ENCODE measurements at regions not wholly inside any gene's neighbourhood (a gene's known extent, or its start where the extent isn't known, plus 50 kb on each side); places are given as distances from the start of the nearest gene placed in this dataset.
"Not testable (repeated sequence)": the region's sequence is repeated elsewhere in the genome, so short reads cannot be mapped to it uniquely, and the experiment has no call there.

- H2BK5ac ChIP-seq (ENCODE audit: insufficient read length, low read length), result no peak overlapping the region
- no peaks in the 10 kb centered on the region for H3K79me1 ChIP-seq (ENCODE audit: insufficient read depth, low read depth, low read length, poor library complexity, severe bottlenecking)
- no peak overlapping the region for H2BK15ac ChIP-seq (ENCODE audit: low read depth, low read length)
- no peak overlapping the region for H3T11ph ChIP-seq (ENCODE audit: low read length)
- no peak overlapping the region for H3K4ac ChIP-seq (ENCODE audit: low read depth, low read length)
- no peak overlapping the region for H2BK12ac ChIP-seq (ENCODE audit: insufficient read length, low read depth, low read length)
- H3K27me3 Mint-ChIP-seq (ENCODE audit: low read depth), result no peaks in the 10 kb centered on the region; the same call in 1 of the 2 replicates
- no peak for DNase-seq
- no peak overlapping the region for H3K27ac Mint-ChIP-seq
- no peak overlapping the region for H3K4me2 ChIP-seq (ENCODE audit: insufficient read depth, insufficient read length, low read length)
- no peak overlapping the region for H3K18ac ChIP-seq (ENCODE audit: insufficient read length, low read depth, low read length)
- no CpG with 5 or more reads among the region's 2 CpGs for WGBS (ENCODE audit: extremely low coverage, insufficient read length, low lambda C conversion rate)
- no peak for TF ChIP-seq CTCF (conservative IDR thresholded peaks at IDR 0.05)
- H3K4me1 ChIP-seq (ENCODE audit: insufficient read depth, low read length), result no peaks in the 10 kb centered on the region
- H3K9me3 Mint-ChIP-seq, result peaks cover 22 to 28% of the 10 kb centered on the region in 2 experiments
- no peak overlapping the region for H3K14ac ChIP-seq (ENCODE audit: insufficient read depth, low read length)
- no peaks in the 10 kb centered on the region for H4K20me1 ChIP-seq (ENCODE audit: control insufficient read depth, insufficient read depth, insufficient read length)
- peaks cover 4 to 18% (median 16%) of the 10 kb centered on the region in 3 experiments; a peak in 5 of 7 replicates for H3K36me3 Mint-ChIP-seq (ENCODE audit: insufficient read depth in 1 of 3, low read depth in 3 of 3)
- no peaks in the 10 kb centered on the region for H3K23me2 ChIP-seq (ENCODE audit: insufficient read length, low read depth, low read length, poor library complexity, severe bottlenecking)
- H3K9ac ChIP-seq (ENCODE audit: extremely low read depth, insufficient read length, low read length), result no peak overlapping the region
- no peak overlapping the region for H3K4me3 Mint-ChIP-seq
- H3K23ac ChIP-seq (ENCODE audit: insufficient read length, low read depth, low read length), result no peak overlapping the region
- H2AFZ ChIP-seq (ENCODE audit: low read length), result no peak overlapping the region
- no peak overlapping the region for H2BK20ac ChIP-seq (ENCODE audit: low read depth, low read length, poor library complexity, severe bottlenecking)
- H3K79me2 ChIP-seq (ENCODE audit: insufficient read depth, low read length), result no peaks in the 10 kb centered on the region
- H2BK120ac ChIP-seq (ENCODE audit: low read depth, low read length, poor library complexity, severe bottlenecking), result no peak overlapping the region
- no peak overlapping the region for H3K27ac ChIP-seq (ENCODE audit: insufficient read length, low read depth, low read length)
- no peak overlapping the region for H2AK5ac ChIP-seq (ENCODE audit: insufficient read length, low read length)
- H4K8ac ChIP-seq (replicated peaks; ENCODE audit: insufficient read length, low read depth, low read length), result no peak overlapping the region
- H4K91ac ChIP-seq (ENCODE audit: insufficient read length, low read depth, low read length), result no peak overlapping the region
- no peak overlapping the region for H4K5ac ChIP-seq (ENCODE audit: insufficient read length, low read depth, low read length)
- no peaks in the 10 kb centered on the region for H3K4me1 Mint-ChIP-seq
- no peaks in the 10 kb centered on the region for H3K27me3 ChIP-seq (ENCODE audit: insufficient read depth, low read length)
- H3K9me3 ChIP-seq (ENCODE audit: control insufficient read depth, low read depth, low read length), result no peaks in the 10 kb centered on the region
- no peak overlapping the region for H3K56ac ChIP-seq (ENCODE audit: insufficient read length, low read depth, low read length)
Measured at GRCh38 chr11:97072420-97072819, 682.6 kb downstream of the JRKL start.

DNA sequence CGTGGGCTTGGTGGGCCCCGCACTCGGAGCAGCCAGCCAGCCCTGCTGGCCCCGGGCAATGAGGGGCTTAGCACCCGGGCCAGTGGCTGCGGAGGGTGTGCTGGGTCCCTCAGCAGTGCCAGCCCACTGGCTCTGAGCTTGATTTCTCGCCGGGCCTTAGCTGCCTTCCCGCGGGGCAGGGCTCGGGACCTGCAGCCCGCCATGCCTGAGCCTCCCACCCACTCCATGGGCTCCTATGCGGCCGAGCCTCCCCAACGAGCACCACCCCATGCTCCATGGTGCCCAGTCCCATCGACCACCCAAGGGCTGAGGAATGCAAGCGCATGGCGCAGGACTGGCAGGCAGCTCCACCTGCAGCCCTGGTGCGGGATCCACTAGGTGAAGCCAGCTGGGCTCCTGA lies 686.9 kb downstream of the JRKL start:
- no CpG with 5 or more reads among the region's 19 CpGs for WGBS (ENCODE audit: extremely low coverage, insufficient read length, low lambda C conversion rate)
- H3K9me3 Mint-ChIP-seq, result peaks cover 19 to 27% of the 10 kb centered on the region in 2 experiments

More for the DNA sequence above, 686.9 kb downstream of the JRKL start:
- not testable (repeated sequence) for H2BK120ac ChIP-seq (ENCODE audit: low read depth, low read length, poor library complexity, severe bottlenecking); H3K56ac ChIP-seq (ENCODE audit: insufficient read length, low read depth, low read length); H2BK5ac ChIP-seq (ENCODE audit: insufficient read length, low read length); H2BK12ac ChIP-seq (ENCODE audit: insufficient read length, low read depth, low read length); H3K27ac Mint-ChIP-seq; H4K20me1 ChIP-seq (ENCODE audit: control insufficient read depth, insufficient read depth, insufficient read length); H3K27me3 Mint-ChIP-seq (ENCODE audit: low read depth); H3K4me1 ChIP-seq (ENCODE audit: insufficient read depth, low read length); H2AFZ ChIP-seq (ENCODE audit: low read length); H4K91ac ChIP-seq (ENCODE audit: insufficient read length, low read depth, low read length); H3K9me3 ChIP-seq (ENCODE audit: control insufficient read depth, low read depth, low read length); H4K8ac ChIP-seq (replicated peaks; ENCODE audit: insufficient read length, low read depth, low read length); H3K23ac ChIP-seq (ENCODE audit: insufficient read length, low read depth, low read length); H3K23me2 ChIP-seq (ENCODE audit: insufficient read length, low read depth, low read length, poor library complexity, severe bottlenecking); H3K9ac ChIP-seq (ENCODE audit: extremely low read depth, insufficient read length, low read length); H3K4ac ChIP-seq (ENCODE audit: low read depth, low read length); H3K14ac ChIP-seq (ENCODE audit: insufficient read depth, low read length); H2BK15ac ChIP-seq (ENCODE audit: low read depth, low read length); H3K27me3 ChIP-seq (ENCODE audit: insufficient read depth, low read length); DNase-seq; H2AK5ac ChIP-seq (ENCODE audit: insufficient read length, low read length); H3T11ph ChIP-seq (ENCODE audit: low read length); H2BK20ac ChIP-seq (ENCODE audit: low read depth, low read length, poor library complexity, severe bottlenecking); H3K4me1 Mint-ChIP-seq; H3K79me2 ChIP-seq (ENCODE audit: insufficient read depth, low read length); H3K4me2 ChIP-seq (ENCODE audit: insufficient read depth, insufficient read length, low read length); H3K79me1 ChIP-seq (ENCODE audit: insufficient read depth, low read depth, low read length, poor library complexity, severe bottlenecking); H3K18ac ChIP-seq (ENCODE audit: insufficient read length, low read depth, low read length); H3K27ac ChIP-seq (ENCODE audit: insufficient read length, low read depth, low read length); H4K5ac ChIP-seq (ENCODE audit: insufficient read length, low read depth, low read length); H3K4me3 Mint-ChIP-seq
- H3K36me3 Mint-ChIP-seq (ENCODE audit: insufficient read depth in 1 of 3, low read depth in 3 of 3), result peaks cover 4 to 18% (median 14%) of the 10 kb centered on the region in 3 experiments; a peak in 5 of 7 replicates
